ENCODE measurements at regions not wholly inside any gene's neighbourhood (a gene's known extent, or its start where the extent isn't known, plus 50 kb on each side); places are given as distances from the start of the nearest gene placed in this dataset.

GRCh38 chr12:43052441-43052840 is 462.9 kb upstream of the PRICKLE1 start:
- Histone ChIP-seq H4K8ac (replicated peaks; ENCODE audit: insufficient read length, low read depth, low read length) (no peak overlapping the region), H3K27ac (ENCODE audit: insufficient read length, low read depth, low read length) (no peak overlapping the region), H3K27me3 (ENCODE audit: insufficient read depth, low read length) (no peaks in the 10 kb centered on the region), H2BK15ac (ENCODE audit: low read depth, low read length) (no peak overlapping the region), H4K91ac (ENCODE audit: insufficient read length, low read depth, low read length) (no peak overlapping the region), H3K4me1 (ENCODE audit: insufficient read depth, low read length) (no peaks in the 10 kb centered on the region), H2BK20ac (ENCODE audit: low read depth, low read length, poor library complexity, severe bottlenecking) (no peak overlapping the region), H2BK120ac (ENCODE audit: low read depth, low read length, poor library complexity, severe bottlenecking) (no peak overlapping the region), H3K79me1 (ENCODE audit: insufficient read depth, low read depth, low read length, poor library complexity, severe bottlenecking) (no peaks in the 10 kb centered on the region), H3K9me3 (ENCODE audit: control insufficient read depth, low read depth, low read length) (no peaks in the 10 kb centered on the region), H3K4ac (ENCODE audit: low read depth, low read length) (no peak overlapping the region), H3T11ph (ENCODE audit: low read length) (no peak overlapping the region), H3K4me2 (ENCODE audit: insufficient read depth, insufficient read length, low read length) (no peak overlapping the region), H4K20me1 (ENCODE audit: control insufficient read depth, insufficient read depth, insufficient read length) (no peaks in the 10 kb centered on the region), H3K9ac (ENCODE audit: extremely low read depth, insufficient read length, low read length) (no peak overlapping the region), H3K14ac (ENCODE audit: insufficient read depth, low read length) (no peak overlapping the region), H2BK5ac (ENCODE audit: insufficient read length, low read length) (no peak overlapping the region), H2BK12ac (ENCODE audit: insufficient read length, low read depth, low read length) (no peak overlapping the region), H4K5ac (ENCODE audit: insufficient read length, low read depth, low read length) (no peak overlapping the region), H3K23ac (ENCODE audit: insufficient read length, low read depth, low read length) (no peak overlapping the region), H3K23me2 (ENCODE audit: insufficient read length, low read depth, low read length, poor library complexity, severe bottlenecking) (no peaks in the 10 kb centered on the region), H3K56ac (ENCODE audit: insufficient read length, low read depth, low read length) (no peak overlapping the region), H2AK5ac (ENCODE audit: insufficient read length, low read length) (no peak overlapping the region), H2AFZ (ENCODE audit: low read length) (no peak overlapping the region), H3K18ac (ENCODE audit: insufficient read length, low read depth, low read length) (no peak overlapping the region), H3K79me2 (ENCODE audit: insufficient read depth, low read length) (no peaks in the 10 kb centered on the region)
- no peak for DNase-seq
- TF ChIP-seq, protein P1, sequence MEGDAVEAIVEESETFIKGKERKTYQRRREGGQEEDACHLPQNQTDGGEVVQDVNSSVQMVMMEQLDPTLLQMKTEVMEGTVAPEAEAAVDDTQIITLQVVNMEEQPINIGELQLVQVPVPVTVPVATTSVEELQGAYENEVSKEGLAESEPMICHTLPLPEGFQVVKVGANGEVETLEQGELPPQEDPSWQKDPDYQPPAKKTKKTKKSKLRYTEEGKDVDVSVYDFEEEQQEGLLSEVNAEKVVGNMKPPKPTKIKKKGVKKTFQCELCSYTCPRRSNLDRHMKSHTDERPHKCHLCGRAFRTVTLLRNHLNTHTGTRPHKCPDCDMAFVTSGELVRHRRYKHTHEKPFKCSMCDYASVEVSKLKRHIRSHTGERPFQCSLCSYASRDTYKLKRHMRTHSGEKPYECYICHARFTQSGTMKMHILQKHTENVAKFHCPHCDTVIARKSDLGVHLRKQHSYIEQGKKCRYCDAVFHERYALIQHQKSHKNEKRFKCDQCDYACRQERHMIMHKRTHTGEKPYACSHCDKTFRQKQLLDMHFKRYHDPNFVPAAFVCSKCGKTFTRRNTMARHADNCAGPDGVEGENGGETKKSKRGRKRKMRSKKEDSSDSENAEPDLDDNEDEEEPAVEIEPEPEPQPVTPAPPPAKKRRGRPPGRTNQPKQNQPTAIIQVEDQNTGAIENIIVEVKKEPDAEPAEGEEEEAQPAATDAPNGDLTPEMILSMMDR (conservative IDR thresholded peaks at IDR 0.05) = no peak
- Mint-ChIP-seq H3K36me3 (ENCODE audit: insufficient read depth in 1 of 3, low read depth in 3 of 3) (no peaks in the 10 kb centered on the region), H3K27ac (no peak overlapping the region), H3K27me3 (ENCODE audit: low read depth) (no peaks in the 10 kb centered on the region), H3K4me3 (no peak overlapping the region), H3K9me3 (no peaks in the 10 kb centered on the region), H3K4me1 (peaks cover 0 to 7% of the 10 kb centered on the region in 2 experiments; a peak in 1 of 4 replicates)
- no CpG with 5 or more reads among the region's 6 CpGs for WGBS (ENCODE audit: extremely low coverage, insufficient read length, low lambda C conversion rate)
